ENCODE measurements at regions not wholly inside any gene's neighbourhood (a gene's known extent, or its start where the extent isn't known, plus 50 kb on each side); places are given as distances from the start of the nearest gene placed in this dataset.

DNA sequence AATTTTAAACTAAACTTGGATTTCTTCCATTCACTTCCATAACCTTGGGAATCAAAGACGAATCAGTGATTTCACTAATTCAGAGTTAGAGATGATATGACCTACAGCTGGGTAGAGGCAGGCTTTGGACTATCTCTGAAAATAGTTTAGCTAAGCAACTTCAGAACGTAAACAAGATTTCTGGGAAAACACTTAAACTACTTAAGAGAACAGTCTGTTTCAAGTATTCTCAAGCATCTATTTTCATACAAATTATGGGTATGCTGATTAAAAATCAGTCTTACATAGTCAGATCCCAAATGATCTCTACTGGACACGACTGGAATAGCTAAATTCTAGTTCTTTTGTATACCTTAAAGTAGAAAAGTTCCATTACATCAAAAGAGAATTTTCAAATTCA is 179.9 kb downstream of the PLCE1 start:
- no peak for DNase-seq
- FAIRE-seq, result no peak

GRCh38 chr10:94174838-94175237 is 181.1 kb downstream of the PLCE1 start:
- intact Hi-C loops (cut with DNase I), result no loop called here
- FAIRE-seq, result no peak
- no peaks in the 10 kb centered on the region for H3K9me3 ChIP-seq (ENCODE audit: control insufficient read depth in 2 of 3, insufficient read depth in 1 of 3, low read length in 3 of 3)
- no peak for DNase-seq
- no peak overlapping the region for H3K9ac ChIP-seq (ENCODE audit: low read length in 3 of 3)
- TF ChIP-seq CTCF (IDR thresholded peaks at IDR 0.05; ENCODE audit: borderline replicate concordance, extremely low read depth, insufficient read depth), result no peak
- no peaks in the 10 kb centered on the region for H3K4me1 ChIP-seq (ENCODE audit: control insufficient read depth in 2 of 3, insufficient read depth in 2 of 3, low read depth in 1 of 3, low read length in 3 of 3)
- H3K36me3 ChIP-seq (ENCODE audit: control insufficient read depth in 2 of 3, insufficient read depth in 3 of 3, low read length in 3 of 3), result no peaks in the 10 kb centered on the region
- H3K27ac ChIP-seq (ENCODE audit: low read depth in 2 of 2, low read length in 2 of 2), result no peak overlapping the region
- H3K27me3 ChIP-seq (ENCODE audit: control insufficient read depth, insufficient read depth, low read length), result no peaks in the 10 kb centered on the region
- no peak overlapping the region for H3K4me3 ChIP-seq (ENCODE audit: low read length in 3 of 3)

More for the DNA sequence above, 179.9 kb downstream of the PLCE1 start:
- Histone ChIP-seq H3K4me3 (ENCODE audit: low read length in 3 of 3) (no peak overlapping the region), H3K27me3 (ENCODE audit: control insufficient read depth, insufficient read depth, low read length) (no peaks in the 10 kb centered on the region), H3K9ac (ENCODE audit: low read length in 3 of 3) (no peak overlapping the region), H3K27ac (ENCODE audit: low read depth in 2 of 2, low read length in 2 of 2) (no peak overlapping the region), H3K36me3 (ENCODE audit: control insufficient read depth in 2 of 3, insufficient read depth in 3 of 3, low read length in 3 of 3) (no peaks in the 10 kb centered on the region), H3K4me1 (ENCODE audit: control insufficient read depth in 2 of 3, insufficient read depth in 2 of 3, low read depth in 1 of 3, low read length in 3 of 3) (no peaks in the 10 kb centered on the region), H3K9me3 (ENCODE audit: control insufficient read depth in 2 of 3, insufficient read depth in 1 of 3, low read length in 3 of 3) (no peaks in the 10 kb centered on the region)
- TF ChIP-seq CTCF (IDR thresholded peaks at IDR 0.05; ENCODE audit: borderline replicate concordance, extremely low read depth, insufficient read depth), result no peak
- intact Hi-C loops (cut with DNase I), result no loop called here

DNA sequence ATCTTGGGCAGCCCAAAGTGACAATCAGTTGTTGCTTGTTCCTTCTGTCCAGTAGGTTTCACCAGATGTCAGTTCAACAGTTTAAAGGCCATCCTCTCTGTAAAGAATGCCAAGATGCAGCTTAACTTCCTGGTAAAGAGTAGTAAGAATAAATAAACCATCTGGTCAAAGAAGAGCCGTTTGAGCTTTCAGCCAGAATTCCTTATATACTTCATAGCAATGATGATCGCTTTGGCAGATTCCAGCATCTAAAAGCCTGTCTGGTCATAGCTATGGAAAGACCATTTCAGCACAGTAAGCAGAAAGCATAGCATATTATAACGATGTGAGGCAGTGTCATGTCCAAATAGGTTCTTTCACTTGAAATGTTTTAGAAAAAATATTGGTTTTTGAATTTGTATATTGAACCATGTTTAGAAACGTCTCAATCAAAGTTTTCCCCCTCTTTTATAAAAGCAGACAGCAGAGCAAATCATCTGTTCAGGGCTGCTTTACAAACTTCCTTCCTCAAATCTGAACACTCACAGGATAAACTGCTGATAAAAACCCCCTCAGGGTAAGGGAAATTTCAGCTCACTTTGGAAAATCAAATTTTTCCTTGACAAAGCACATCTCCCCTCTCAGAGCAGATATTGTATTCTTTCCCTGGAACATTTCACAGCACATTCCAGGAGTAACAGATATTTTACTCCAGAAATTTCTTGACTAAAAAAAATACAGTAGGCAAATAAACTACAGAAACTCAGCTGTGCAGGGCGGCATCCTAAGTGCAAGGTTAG is 184.1 kb downstream of the NOC3L start:
- H3K4me3 ChIP-seq (ENCODE audit: low read length in 3 of 3), result no peak overlapping the region
- H3K9ac ChIP-seq (ENCODE audit: low read length in 3 of 3), result no peak overlapping the region
- DNase-seq (peak in 1 of 5 donors; percentile 10), FAIRE-seq (no peak)
- H3K27ac ChIP-seq (ENCODE audit: low read depth in 2 of 2, low read length in 2 of 2), result no peak overlapping the region
- intact Hi-C loops (cut with DNase I), result no loop called here
- no peaks in the 10 kb centered on the region for H3K27me3 ChIP-seq (ENCODE audit: control insufficient read depth, insufficient read depth, low read length)
- no peaks in the 10 kb centered on the region for H3K4me1 ChIP-seq (ENCODE audit: control insufficient read depth in 2 of 3, insufficient read depth in 2 of 3, low read depth in 1 of 3, low read length in 3 of 3)
- H3K36me3 ChIP-seq (ENCODE audit: control insufficient read depth in 2 of 3, insufficient read depth in 3 of 3, low read length in 3 of 3), result no peaks in the 10 kb centered on the region
- TF ChIP-seq CTCF (IDR thresholded peaks at IDR 0.05; ENCODE audit: borderline replicate concordance, extremely low read depth, insufficient read depth), result no peak
- no peaks in the 10 kb centered on the region for H3K9me3 ChIP-seq (ENCODE audit: control insufficient read depth in 2 of 3, insufficient read depth in 1 of 3, low read length in 3 of 3)
